GM10266 (cell line): ENCODE measurements at regions not wholly inside any gene's neighbourhood (a gene's known extent, or its start where the extent isn't known, plus 50 kb on each side); places are given as distances from the start of the nearest gene placed in this dataset.

Source experiments
- DNase-seq: peaks from one replicate; pipeline ENCODE4 v3.0.0; 2012; ENCODE audit errors: extremely low spot score
- CTCF ChIP-seq: IDR thresholded peaks from 2 replicates; pipeline ENCODE4 v1.5.1; 2012; ENCODE audit warnings: mild to moderate bottlenecking, low read depth; ENCODE audit not compliant: control insufficient read depth, insufficient read depth; ENCODE audit errors: missing control alignments

- TF ChIP-seq CTCF, result no peak
- DNase-seq, result no peak
These were observed 1261.0 kb upstream of the ATXN8OS start for GRCh38 chr13:68846663-68847062.

- no peak for DNase-seq
- TF ChIP-seq CTCF, result no peak
These were observed 1273.3 kb upstream of the ATXN8OS start for GRCh38 chr13:68834375-68834774.

GRCh38 chr13:68816715-68817114, 1290.9 kb upstream of the ATXN8OS start:
- TF ChIP-seq CTCF, result no peak
- DNase-seq, result no peak

- no peak for TF ChIP-seq CTCF
- no peak for DNase-seq
These were observed 1294.3 kb upstream of the ATXN8OS start for GRCh38 chr13:68813180-68813796.

GRCh38 chr13:68810660-68811059, 1297.0 kb upstream of the ATXN8OS start:
- TF ChIP-seq CTCF, result no peak
- DNase-seq, result no peak

- DNase-seq, result no peak
- no peak for TF ChIP-seq CTCF
These were observed 1299.2 kb upstream of the ATXN8OS start for GRCh38 chr13:68808456-68808855.

- DNase-seq, result no peak
- no peak for TF ChIP-seq CTCF
These were observed 1301.5 kb upstream of the ATXN8OS start for GRCh38 chr13:68806125-68806524.
